ENCODE measurements at regions not wholly inside any gene's neighbourhood (a gene's known extent, or its start where the extent isn't known, plus 50 kb on each side); places are given as distances from the start of the nearest gene placed in this dataset.
A peak's percentile ranks its signal among the peaks of the same experiment; 100 is the strongest.

DNA sequence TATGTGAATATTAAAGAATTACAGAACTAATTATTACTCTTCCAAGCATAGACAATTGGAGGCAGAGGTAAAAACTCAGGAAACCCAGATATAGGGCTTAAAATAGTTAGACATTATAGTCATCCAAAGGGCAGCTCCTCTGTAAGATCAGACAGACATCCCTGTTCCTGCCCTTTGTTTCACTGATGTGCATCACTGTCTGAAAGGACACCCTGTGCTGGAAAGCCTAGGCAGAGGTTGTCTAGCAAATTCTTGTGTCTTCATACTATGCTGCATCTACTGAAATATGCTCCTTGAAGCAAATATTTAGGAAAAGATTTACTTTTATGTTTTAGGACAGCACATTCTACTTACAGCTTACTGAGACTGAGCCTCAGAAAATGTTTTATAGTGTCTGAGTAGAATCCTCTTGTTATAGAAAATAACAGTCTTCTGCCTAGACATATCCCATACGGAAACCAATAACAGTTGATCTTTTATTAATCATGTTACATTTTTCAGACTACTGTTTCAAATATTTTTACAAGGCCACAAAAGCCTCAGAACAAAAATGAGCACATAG, 977.3 kb upstream of the CDH2 start:
- H3K79me2 ChIP-seq (ENCODE audit: insufficient read depth, low read length): no peaks in the 10 kb centered on the region
- no peak overlapping the region for H3K27ac ChIP-seq (ENCODE audit: low read length)
- H3K9ac ChIP-seq (ENCODE audit: low read depth, low read length): no peak overlapping the region
- TF ChIP-seq, protein P1, sequence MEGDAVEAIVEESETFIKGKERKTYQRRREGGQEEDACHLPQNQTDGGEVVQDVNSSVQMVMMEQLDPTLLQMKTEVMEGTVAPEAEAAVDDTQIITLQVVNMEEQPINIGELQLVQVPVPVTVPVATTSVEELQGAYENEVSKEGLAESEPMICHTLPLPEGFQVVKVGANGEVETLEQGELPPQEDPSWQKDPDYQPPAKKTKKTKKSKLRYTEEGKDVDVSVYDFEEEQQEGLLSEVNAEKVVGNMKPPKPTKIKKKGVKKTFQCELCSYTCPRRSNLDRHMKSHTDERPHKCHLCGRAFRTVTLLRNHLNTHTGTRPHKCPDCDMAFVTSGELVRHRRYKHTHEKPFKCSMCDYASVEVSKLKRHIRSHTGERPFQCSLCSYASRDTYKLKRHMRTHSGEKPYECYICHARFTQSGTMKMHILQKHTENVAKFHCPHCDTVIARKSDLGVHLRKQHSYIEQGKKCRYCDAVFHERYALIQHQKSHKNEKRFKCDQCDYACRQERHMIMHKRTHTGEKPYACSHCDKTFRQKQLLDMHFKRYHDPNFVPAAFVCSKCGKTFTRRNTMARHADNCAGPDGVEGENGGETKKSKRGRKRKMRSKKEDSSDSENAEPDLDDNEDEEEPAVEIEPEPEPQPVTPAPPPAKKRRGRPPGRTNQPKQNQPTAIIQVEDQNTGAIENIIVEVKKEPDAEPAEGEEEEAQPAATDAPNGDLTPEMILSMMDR (IDR thresholded peaks at IDR 0.05; ENCODE audit: borderline replicate concordance, extremely low read depth, low read length, poor library complexity, severe bottlenecking): no peak
- TF ChIP-seq EZH2 (IDR thresholded peaks at IDR 0.05; ENCODE audit: borderline replicate concordance, low read depth, low read length, severe bottlenecking): no peak
- H4K20me1 ChIP-seq (ENCODE audit: insufficient read depth, low read length): no peaks in the 10 kb centered on the region
- no peak for DNase-seq
- ATAC-seq (ENCODE audit: insufficient read depth, low read depth): no peak; the same call in 2 of the 3 replicates
- H3K9me3 ChIP-seq (ENCODE audit: insufficient read depth, low read length, severe bottlenecking): no peaks in the 10 kb centered on the region
- no peaks in the 10 kb centered on the region for H3K4me1 ChIP-seq (ENCODE audit: insufficient read depth, low read length)
- no peaks in the 10 kb centered on the region for H3K36me3 ChIP-seq (ENCODE audit: insufficient read depth, low read length)
- H3K4me3 ChIP-seq (ENCODE audit: low read depth in 1 of 2, low read length in 2 of 2): no peak overlapping the region
- no peaks in the 10 kb centered on the region for H3K27me3 ChIP-seq (ENCODE audit: insufficient read depth, low read length, poor library complexity)
- H2AFZ ChIP-seq (ENCODE audit: low read depth, low read length): no peak overlapping the region
- H3K4me2 ChIP-seq (ENCODE audit: insufficient read depth, low read length): no peak overlapping the region

GRCh38 chr18:29153091-29153490, 976.2 kb upstream of the CDH2 start:
- Histone ChIP-seq H3K27ac (ENCODE audit: low read length) (no peak overlapping the region), H3K4me1 (ENCODE audit: insufficient read depth, low read length) (peaks cover 7% of the 10 kb centered on the region), H2AFZ (ENCODE audit: low read depth, low read length) (0 out of 2 replicates have a peak overlapping the region, but pooled peaks have one; percentile 22), H3K9me3 (ENCODE audit: insufficient read depth, low read length, severe bottlenecking) (no peaks in the 10 kb centered on the region), H3K79me2 (ENCODE audit: insufficient read depth, low read length) (no peaks in the 10 kb centered on the region), H4K20me1 (ENCODE audit: insufficient read depth, low read length) (no peaks in the 10 kb centered on the region), H3K27me3 (ENCODE audit: insufficient read depth, low read length, poor library complexity) (no peaks in the 10 kb centered on the region), H3K9ac (ENCODE audit: low read depth, low read length) (no peak overlapping the region), H3K36me3 (ENCODE audit: insufficient read depth, low read length) (no peaks in the 10 kb centered on the region), H3K4me2 (ENCODE audit: insufficient read depth, low read length) (no peak overlapping the region), H3K4me3 (ENCODE audit: low read depth in 1 of 2, low read length in 2 of 2) (no peak overlapping the region)
- DNase-seq (no peak), ATAC-seq (ENCODE audit: insufficient read depth, low read depth) (no peak)
- no peak for TF ChIP-seq EZH2 (IDR thresholded peaks at IDR 0.05; ENCODE audit: borderline replicate concordance, low read depth, low read length, severe bottlenecking)
- TF ChIP-seq, protein P1 (IDR thresholded peaks at IDR 0.05; ENCODE audit: borderline replicate concordance, extremely low read depth, low read length, poor library complexity, severe bottlenecking): no peak

GRCh38 chr18:29147944-29148343, 971.0 kb upstream of the CDH2 start:
- no peak for TF ChIP-seq EZH2 (IDR thresholded peaks at IDR 0.05; ENCODE audit: borderline replicate concordance, low read depth, low read length, severe bottlenecking)
- TF ChIP-seq, protein P1 (IDR thresholded peaks at IDR 0.05; ENCODE audit: borderline replicate concordance, extremely low read depth, low read length, poor library complexity, severe bottlenecking): no peak
- H3K27me3 ChIP-seq (ENCODE audit: insufficient read depth, low read length, poor library complexity): no peaks in the 10 kb centered on the region
- peak overlapping the region; percentile 48 for H2AFZ ChIP-seq (ENCODE audit: low read depth, low read length)
- no peaks in the 10 kb centered on the region for H3K9me3 ChIP-seq (ENCODE audit: insufficient read depth, low read length, severe bottlenecking)
- DNase-seq (peak; percentile 24), ATAC-seq (ENCODE audit: insufficient read depth, low read depth) (peak; percentile 31; the same call in 1 of the 3 replicates)
- no peaks in the 10 kb centered on the region for H4K20me1 ChIP-seq (ENCODE audit: insufficient read depth, low read length)
- no peaks in the 10 kb centered on the region for H3K36me3 ChIP-seq (ENCODE audit: insufficient read depth, low read length)
- H3K9ac ChIP-seq (ENCODE audit: low read depth, low read length): no peak overlapping the region
- H3K79me2 ChIP-seq (ENCODE audit: insufficient read depth, low read length): no peaks in the 10 kb centered on the region
- H3K4me1 ChIP-seq (ENCODE audit: insufficient read depth, low read length): peaks cover 39% of the 10 kb centered on the region
- H3K4me2 ChIP-seq (ENCODE audit: insufficient read depth, low read length): peak overlapping the region; percentile 0; the same call in 1 of the 2 replicates
- H3K27ac ChIP-seq (ENCODE audit: low read length): peak overlapping the region; percentile 53
- H3K4me3 ChIP-seq (ENCODE audit: low read depth in 1 of 2, low read length in 2 of 2): no peak overlapping the region
